ENCODE measurements at regions not wholly inside any gene's neighbourhood (a gene's known extent, or its start where the extent isn't known, plus 50 kb on each side); places are given as distances from the start of the nearest gene placed in this dataset.

DNA sequence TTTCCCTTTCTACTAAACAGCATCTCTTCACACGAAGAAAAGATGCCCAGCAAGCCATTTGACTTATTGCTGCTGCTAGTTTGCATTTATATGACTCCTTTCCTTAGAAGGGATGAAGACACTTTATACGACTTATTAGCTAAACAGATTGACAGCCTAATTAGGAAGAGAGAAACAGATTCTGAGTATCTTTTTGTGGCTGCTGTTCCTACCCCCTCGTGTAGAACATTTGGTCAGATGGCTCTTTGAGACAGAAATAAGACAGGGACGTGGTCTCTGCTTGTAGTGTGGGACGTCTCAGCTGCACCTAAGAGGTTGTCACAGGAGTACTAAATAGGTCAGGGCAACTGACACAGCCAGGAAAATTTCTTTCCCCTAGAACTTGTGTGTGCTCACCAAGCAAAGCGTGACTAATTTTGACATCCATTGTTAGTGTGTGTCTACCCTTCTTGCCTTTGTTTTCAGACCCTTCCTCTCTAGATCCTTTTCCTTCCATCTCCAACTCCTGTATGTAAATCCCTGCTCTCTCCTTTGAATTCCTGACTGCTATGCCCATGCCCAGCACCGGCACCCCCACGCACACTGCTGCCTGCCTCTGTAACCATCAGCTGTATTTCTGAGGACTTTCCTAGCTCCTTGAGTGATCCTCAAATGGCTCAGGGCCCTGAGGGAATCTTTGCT lies 83.2 kb downstream of the DAD1 start:
- H3K4me1 ChIP-seq (ENCODE audit: control insufficient read depth in 3 of 3, insufficient read depth in 3 of 3, low read length in 3 of 3), result peaks cover 0 to 6% (median 0%) of the 10 kb centered on the region in 3 donors
- H3K4me3 ChIP-seq (ENCODE audit: low read length in 3 of 3), result no peak overlapping the region
- H3K9ac ChIP-seq (ENCODE audit: low read depth in 1 of 3, low read length in 3 of 3), result no peak overlapping the region
- no peaks in the 10 kb centered on the region for H3K9me3 ChIP-seq (ENCODE audit: control insufficient read depth in 3 of 3, low read length in 3 of 3)
- no peak overlapping the region for H3K27ac ChIP-seq (ENCODE audit: low read depth, low read length)
- H3K36me3 ChIP-seq (ENCODE audit: control insufficient read depth in 3 of 3, insufficient read depth in 3 of 3, low read length in 3 of 3), result no peaks in the 10 kb centered on the region
- no peaks in the 10 kb centered on the region for H3K27me3 ChIP-seq (ENCODE audit: control insufficient read depth in 3 of 3, insufficient read depth in 3 of 3, low read length in 3 of 3)

DNA sequence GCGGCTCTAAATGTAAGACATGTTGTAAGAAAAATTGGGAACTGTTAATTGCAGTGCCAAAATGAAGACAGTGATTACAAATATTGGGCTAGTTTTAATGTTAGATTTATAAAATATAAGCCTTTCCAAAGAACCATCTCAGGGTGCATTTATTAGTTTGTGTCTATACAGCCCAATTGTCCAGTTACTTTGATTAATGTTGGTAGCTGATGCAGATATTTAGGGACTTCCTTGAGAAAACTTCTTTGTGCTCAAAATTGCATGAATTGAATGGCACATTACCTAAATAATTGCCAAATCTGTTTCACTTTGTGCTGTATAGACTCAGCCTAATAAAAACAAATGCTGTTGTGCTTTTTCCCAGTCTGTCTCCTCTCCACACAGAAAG lies 83.7 kb downstream of the DAD1 start:
- Histone ChIP-seq H3K4me3 (ENCODE audit: low read length in 3 of 3) (no peak overlapping the region), H3K36me3 (ENCODE audit: control insufficient read depth in 3 of 3, insufficient read depth in 3 of 3, low read length in 3 of 3) (no peaks in the 10 kb centered on the region), H3K9ac (ENCODE audit: low read depth in 1 of 3, low read length in 3 of 3) (no peak overlapping the region), H3K9me3 (ENCODE audit: control insufficient read depth in 3 of 3, low read length in 3 of 3) (no peaks in the 10 kb centered on the region), H3K27me3 (ENCODE audit: control insufficient read depth in 3 of 3, insufficient read depth in 3 of 3, low read length in 3 of 3) (no peaks in the 10 kb centered on the region), H3K4me1 (ENCODE audit: control insufficient read depth in 3 of 3, insufficient read depth in 3 of 3, low read length in 3 of 3) (peaks cover 0 to 4% (median 0%) of the 10 kb centered on the region in 3 donors), H3K27ac (ENCODE audit: low read depth, low read length) (no peak overlapping the region)

DNA sequence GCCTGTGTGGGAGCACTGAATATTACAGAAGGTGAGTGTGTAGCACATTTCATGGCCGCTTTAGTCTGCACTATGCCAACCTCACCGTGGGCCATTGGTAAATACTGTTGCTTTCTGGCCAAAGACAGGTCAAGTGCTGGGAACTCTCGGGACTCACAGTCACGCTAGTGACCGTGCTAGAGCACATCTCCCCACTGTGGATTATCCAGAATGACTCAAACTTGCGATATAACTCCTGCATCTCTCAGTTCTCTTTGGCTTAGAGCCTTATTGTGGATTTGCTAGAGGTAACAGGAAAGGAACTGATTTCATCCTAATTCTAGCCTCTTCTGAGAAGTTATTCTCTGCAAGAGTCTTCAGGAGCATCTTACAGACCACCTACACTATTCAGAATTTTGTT lies 86.5 kb downstream of the DAD1 start:
- no peaks in the 10 kb centered on the region for H3K9me3 ChIP-seq (ENCODE audit: control insufficient read depth in 3 of 3, low read length in 3 of 3)
- peak overlapping the region in 1 of 3 donors; percentile 11 for H3K4me3 ChIP-seq (ENCODE audit: low read length in 3 of 3)
- no peak overlapping the region for H3K9ac ChIP-seq (ENCODE audit: low read depth in 1 of 3, low read length in 3 of 3)
- peaks cover 0 to 4% (median 0%) of the 10 kb centered on the region in 3 donors for H3K4me1 ChIP-seq (ENCODE audit: control insufficient read depth in 3 of 3, insufficient read depth in 3 of 3, low read length in 3 of 3)
- no peaks in the 10 kb centered on the region for H3K36me3 ChIP-seq (ENCODE audit: control insufficient read depth in 3 of 3, insufficient read depth in 3 of 3, low read length in 3 of 3)
- no peak overlapping the region for H3K27ac ChIP-seq (ENCODE audit: low read depth, low read length)
- H3K27me3 ChIP-seq (ENCODE audit: control insufficient read depth in 3 of 3, insufficient read depth in 3 of 3, low read length in 3 of 3), result no peaks in the 10 kb centered on the region

DNA sequence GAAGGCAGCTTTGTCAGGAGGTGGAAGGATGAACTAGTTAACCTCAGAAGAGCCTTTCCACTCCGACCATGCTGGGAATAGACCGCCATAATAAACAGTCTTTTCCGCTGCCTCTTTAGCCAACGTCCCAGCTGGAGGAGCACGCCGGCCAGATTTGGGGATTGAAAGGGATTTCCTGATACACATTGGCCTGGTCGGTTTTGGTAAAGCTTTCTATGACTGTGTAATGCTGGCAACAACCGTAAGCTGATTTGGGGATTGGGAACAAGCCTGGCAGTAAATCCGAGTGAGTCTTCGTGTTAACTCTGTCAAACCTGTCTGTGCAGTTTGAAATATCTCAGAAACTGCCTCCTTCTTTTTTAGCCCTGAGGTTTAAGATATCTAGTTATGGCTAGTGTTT lies 87.0 kb downstream of the DAD1 start:
- Histone ChIP-seq H3K27ac (ENCODE audit: low read depth, low read length) (no peak overlapping the region), H3K9me3 (ENCODE audit: control insufficient read depth in 3 of 3, low read length in 3 of 3) (no peaks in the 10 kb centered on the region), H3K4me1 (ENCODE audit: control insufficient read depth in 3 of 3, insufficient read depth in 3 of 3, low read length in 3 of 3) (peaks cover 0 to 4% (median 0%) of the 10 kb centered on the region in 3 donors), H3K36me3 (ENCODE audit: control insufficient read depth in 3 of 3, insufficient read depth in 3 of 3, low read length in 3 of 3) (no peaks in the 10 kb centered on the region), H3K27me3 (ENCODE audit: control insufficient read depth in 3 of 3, insufficient read depth in 3 of 3, low read length in 3 of 3) (no peaks in the 10 kb centered on the region), H3K9ac (ENCODE audit: low read depth in 1 of 3, low read length in 3 of 3) (no peak overlapping the region), H3K4me3 (ENCODE audit: low read length in 3 of 3) (peak overlapping the region in 1 of 3 donors; percentile 11)

DNA sequence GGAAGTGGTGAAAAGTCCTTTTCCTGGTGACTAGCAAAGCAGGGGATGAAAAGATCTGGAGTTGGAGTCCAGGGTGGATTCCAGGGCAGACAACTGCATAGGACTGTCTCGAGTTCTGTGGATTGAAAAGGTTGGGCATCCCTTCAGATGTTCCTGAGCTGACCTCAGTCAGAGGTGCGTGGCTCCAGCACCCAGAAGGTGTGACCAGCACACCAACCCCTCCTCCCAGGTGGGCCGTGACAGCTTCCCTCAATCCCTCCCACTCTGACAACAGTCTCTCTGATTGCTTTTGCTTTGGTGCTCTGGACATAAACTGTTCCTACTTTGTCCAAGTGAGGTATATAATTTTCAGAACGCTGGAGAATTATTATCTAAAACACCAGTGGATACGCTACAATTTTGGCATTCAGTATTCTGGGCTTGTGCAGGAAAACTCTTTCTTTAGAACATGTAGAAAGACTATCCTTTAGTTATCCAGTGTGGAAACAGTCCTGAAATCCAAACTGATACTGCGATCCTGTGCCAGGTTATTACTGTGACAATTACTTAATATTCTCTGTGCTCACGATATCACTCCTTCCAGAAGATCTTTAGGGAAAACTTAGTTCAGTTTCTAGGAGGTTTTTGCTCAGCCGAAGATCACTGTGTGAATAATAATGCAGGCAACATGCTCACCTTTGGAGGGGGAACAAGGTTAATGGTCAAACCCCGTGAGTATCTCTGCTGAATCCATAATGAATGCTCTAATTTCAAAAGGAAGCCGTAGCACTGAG lies 87.9 kb downstream of the DAD1 start:
- Histone ChIP-seq H3K27me3 (ENCODE audit: control insufficient read depth in 3 of 3, insufficient read depth in 3 of 3, low read length in 3 of 3) (no peaks in the 10 kb centered on the region), H3K9me3 (ENCODE audit: control insufficient read depth in 3 of 3, low read length in 3 of 3) (no peaks in the 10 kb centered on the region), H3K4me3 (ENCODE audit: low read length in 3 of 3) (no peak overlapping the region), H3K36me3 (ENCODE audit: control insufficient read depth in 3 of 3, insufficient read depth in 3 of 3, low read length in 3 of 3) (no peaks in the 10 kb centered on the region), H3K27ac (ENCODE audit: low read depth, low read length) (no peak overlapping the region), H3K4me1 (ENCODE audit: control insufficient read depth in 3 of 3, insufficient read depth in 3 of 3, low read length in 3 of 3) (peaks cover 0 to 4% (median 0%) of the 10 kb centered on the region in 3 donors), H3K9ac (ENCODE audit: low read depth in 1 of 3, low read length in 3 of 3) (no peak overlapping the region)

DNA sequence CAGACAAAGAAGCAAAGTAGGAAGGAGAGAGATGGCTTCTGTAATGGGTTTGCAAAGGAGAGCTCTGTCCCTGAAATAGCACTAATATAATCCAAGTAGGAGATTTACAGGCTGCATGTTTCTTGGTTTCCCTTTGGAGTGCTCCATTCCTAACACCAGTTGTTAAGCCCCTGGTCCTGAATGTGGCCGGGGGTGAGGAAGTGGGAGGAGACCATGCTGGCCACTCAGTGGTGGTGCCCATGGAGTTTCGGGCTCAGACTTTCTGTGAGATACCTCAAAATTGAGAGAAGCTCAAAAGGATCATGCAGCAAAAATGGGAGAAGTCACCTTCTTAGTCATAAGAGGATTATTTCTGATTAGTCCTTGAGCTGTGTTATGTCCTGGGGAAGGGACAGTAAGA lies 88.5 kb downstream of the DAD1 start:
- H3K27ac ChIP-seq (ENCODE audit: low read depth, low read length), result no peak overlapping the region
- H3K9me3 ChIP-seq (ENCODE audit: control insufficient read depth in 3 of 3, low read length in 3 of 3), result no peaks in the 10 kb centered on the region
- H3K4me1 ChIP-seq (ENCODE audit: control insufficient read depth in 3 of 3, insufficient read depth in 3 of 3, low read length in 3 of 3), result peaks cover 0 to 4% (median 0%) of the 10 kb centered on the region in 3 donors
- H3K36me3 ChIP-seq (ENCODE audit: control insufficient read depth in 3 of 3, insufficient read depth in 3 of 3, low read length in 3 of 3), result no peaks in the 10 kb centered on the region
- H3K9ac ChIP-seq (ENCODE audit: low read depth in 1 of 3, low read length in 3 of 3), result no peak overlapping the region
- no peak overlapping the region for H3K4me3 ChIP-seq (ENCODE audit: low read length in 3 of 3)
- H3K27me3 ChIP-seq (ENCODE audit: control insufficient read depth in 3 of 3, insufficient read depth in 3 of 3, low read length in 3 of 3), result no peaks in the 10 kb centered on the region

DNA sequence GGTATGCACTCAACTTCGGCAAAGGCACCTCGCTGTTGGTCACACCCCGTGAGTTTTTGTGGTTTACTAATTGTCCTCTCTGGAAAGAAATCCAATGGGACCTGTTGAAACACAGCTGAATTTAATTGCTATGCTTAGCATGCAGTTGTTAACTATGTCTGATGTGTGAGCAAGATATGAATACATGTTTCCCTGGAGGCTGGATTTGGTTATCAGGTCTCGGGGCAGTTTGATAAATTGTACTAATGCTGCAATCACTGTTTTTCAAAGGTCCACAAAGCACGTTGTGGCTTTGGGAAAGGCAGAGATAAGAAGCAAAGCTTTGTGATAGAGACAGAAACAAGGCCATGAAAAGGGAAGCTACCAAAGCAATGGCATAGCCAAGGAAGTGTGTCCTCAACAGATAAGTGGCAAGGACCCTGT lies 91.3 kb downstream of the DAD1 start:
- no peak overlapping the region for H3K9ac ChIP-seq (ENCODE audit: low read depth in 1 of 3, low read length in 3 of 3)
- peaks cover 0 to 4% (median 0%) of the 10 kb centered on the region in 3 donors for H3K4me1 ChIP-seq (ENCODE audit: control insufficient read depth in 3 of 3, insufficient read depth in 3 of 3, low read length in 3 of 3)
- H3K27me3 ChIP-seq (ENCODE audit: control insufficient read depth in 3 of 3, insufficient read depth in 3 of 3, low read length in 3 of 3), result peaks cover 0 to 3% (median 0%) of the 10 kb centered on the region in 3 donors
- no peak overlapping the region for H3K4me3 ChIP-seq (ENCODE audit: low read length in 3 of 3)
- no peak overlapping the region for H3K27ac ChIP-seq (ENCODE audit: low read depth, low read length)
- H3K36me3 ChIP-seq (ENCODE audit: control insufficient read depth in 3 of 3, insufficient read depth in 3 of 3, low read length in 3 of 3), result no peaks in the 10 kb centered on the region
- no peaks in the 10 kb centered on the region for H3K9me3 ChIP-seq (ENCODE audit: control insufficient read depth in 3 of 3, low read length in 3 of 3)

DNA sequence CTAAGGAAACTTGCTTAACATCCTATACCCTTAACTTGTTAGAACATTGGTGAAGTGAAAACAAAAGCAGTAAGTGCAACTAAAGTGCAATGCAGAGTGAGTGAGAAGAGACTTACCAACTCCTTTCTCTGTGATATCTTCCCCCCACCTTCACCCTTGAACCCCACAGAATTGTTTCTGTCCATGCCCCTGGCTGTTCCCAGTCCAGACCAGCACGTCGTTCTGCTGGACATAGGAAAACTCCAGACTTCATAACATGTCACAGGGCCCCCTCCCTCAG lies 91.9 kb downstream of the DAD1 start:
- peaks cover 0 to 4% (median 0%) of the 10 kb centered on the region in 3 donors for H3K4me1 ChIP-seq (ENCODE audit: control insufficient read depth in 3 of 3, insufficient read depth in 3 of 3, low read length in 3 of 3)
- no peak overlapping the region for H3K4me3 ChIP-seq (ENCODE audit: low read length in 3 of 3)
- H3K9me3 ChIP-seq (ENCODE audit: control insufficient read depth in 3 of 3, low read length in 3 of 3), result no peaks in the 10 kb centered on the region
- H3K27ac ChIP-seq (ENCODE audit: low read depth, low read length), result no peak overlapping the region
- H3K9ac ChIP-seq (ENCODE audit: low read depth in 1 of 3, low read length in 3 of 3), result no peak overlapping the region
- peaks cover 0 to 3% (median 0%) of the 10 kb centered on the region in 3 donors for H3K27me3 ChIP-seq (ENCODE audit: control insufficient read depth in 3 of 3, insufficient read depth in 3 of 3, low read length in 3 of 3)
- no peaks in the 10 kb centered on the region for H3K36me3 ChIP-seq (ENCODE audit: control insufficient read depth in 3 of 3, insufficient read depth in 3 of 3, low read length in 3 of 3)

DNA sequence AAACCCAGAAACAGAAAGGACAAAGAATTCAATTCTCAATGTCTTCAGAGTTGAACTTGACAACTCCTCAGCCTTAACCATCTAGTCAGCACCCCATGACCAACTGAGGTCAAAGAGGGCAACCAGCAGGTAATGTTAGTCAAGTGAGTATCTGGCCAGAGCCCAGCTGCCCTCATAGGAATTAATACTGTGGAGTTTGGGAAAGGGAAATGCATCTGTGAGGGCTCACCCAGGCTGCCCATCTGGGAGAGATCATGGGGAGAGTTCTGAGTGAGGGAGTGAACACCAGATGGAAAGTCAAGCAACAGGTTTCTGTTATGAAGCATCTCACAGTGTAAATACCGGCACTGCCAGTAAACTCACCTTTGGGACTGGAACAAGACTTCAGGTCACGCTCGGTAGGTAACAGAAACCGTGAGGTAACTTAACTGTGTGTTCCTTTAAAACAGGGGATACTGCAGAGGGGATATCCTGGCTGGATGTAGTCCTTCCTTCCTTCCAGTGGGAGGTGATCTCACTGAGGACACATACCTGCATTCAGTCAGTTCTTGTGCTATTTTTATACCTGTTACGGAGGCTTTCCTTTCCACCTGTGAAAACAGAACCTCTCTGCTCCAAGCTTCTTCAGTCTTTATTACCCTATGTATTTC lies 94.4 kb downstream of the DAD1 start:
- H3K27ac ChIP-seq (ENCODE audit: low read depth, low read length), result no peak overlapping the region
- H3K9me3 ChIP-seq (ENCODE audit: control insufficient read depth in 3 of 3, low read length in 3 of 3), result no peaks in the 10 kb centered on the region
- H3K4me1 ChIP-seq (ENCODE audit: control insufficient read depth in 3 of 3, insufficient read depth in 3 of 3, low read length in 3 of 3), result peaks cover 0 to 6% (median under 1%) of the 10 kb centered on the region in 3 donors
- H3K9ac ChIP-seq (ENCODE audit: low read depth in 1 of 3, low read length in 3 of 3), result no peak overlapping the region
- H3K36me3 ChIP-seq (ENCODE audit: control insufficient read depth in 3 of 3, insufficient read depth in 3 of 3, low read length in 3 of 3), result no peaks in the 10 kb centered on the region
- H3K4me3 ChIP-seq (ENCODE audit: low read length in 3 of 3), result no peak overlapping the region
- H3K27me3 ChIP-seq (ENCODE audit: control insufficient read depth in 3 of 3, insufficient read depth in 3 of 3, low read length in 3 of 3), result peaks cover 0 to 5% (median 0%) of the 10 kb centered on the region in 3 donors

DNA sequence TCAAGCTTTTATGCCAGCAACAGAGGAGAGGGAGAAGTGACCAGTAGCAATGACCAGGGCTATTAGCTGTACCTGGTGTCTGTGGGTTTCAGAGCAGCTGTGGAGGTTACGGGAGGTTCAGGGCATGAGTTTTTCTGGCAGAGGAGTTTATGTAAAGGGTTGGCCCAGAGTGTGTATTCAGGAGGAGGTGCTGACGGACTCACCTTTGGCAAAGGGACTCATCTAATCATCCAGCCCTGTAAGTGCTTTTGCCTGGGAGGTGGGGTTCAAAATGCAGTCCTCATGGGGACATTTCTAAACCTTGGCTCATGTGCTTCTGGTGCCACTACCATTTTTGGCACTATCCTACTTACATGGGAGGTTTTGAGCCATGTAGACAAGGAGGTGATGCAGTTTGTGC lies 95.3 kb downstream of the DAD1 start:
- Histone ChIP-seq H3K27me3 (ENCODE audit: control insufficient read depth in 3 of 3, insufficient read depth in 3 of 3, low read length in 3 of 3) (peaks cover 0 to 5% (median 0%) of the 10 kb centered on the region in 3 donors), H3K4me1 (ENCODE audit: control insufficient read depth in 3 of 3, insufficient read depth in 3 of 3, low read length in 3 of 3) (peaks cover 0 to 6% (median 6%) of the 10 kb centered on the region in 3 donors), H3K36me3 (ENCODE audit: control insufficient read depth in 3 of 3, insufficient read depth in 3 of 3, low read length in 3 of 3) (no peaks in the 10 kb centered on the region), H3K4me3 (ENCODE audit: low read length in 3 of 3) (no peak overlapping the region), H3K9ac (ENCODE audit: low read depth in 1 of 3, low read length in 3 of 3) (no peak overlapping the region), H3K9me3 (ENCODE audit: control insufficient read depth in 3 of 3, low read length in 3 of 3) (no peaks in the 10 kb centered on the region), H3K27ac (ENCODE audit: low read depth, low read length) (no peak overlapping the region)

Measured in skeletal muscle tissue (tissue), 3 donors.